Activated T-cell treated with anti-CD3 and anti-CD28 coated beads, Interleukin-2, amount 50 U/mL, for 48 hours (primary cell): ENCODE measurements at regions not wholly inside any gene's neighbourhood (a gene's known extent, or its start where the extent isn't known, plus 50 kb on each side); places are given as distances from the start of the nearest gene placed in this dataset.

Experiments used
- DNase-seq, 2 experiments: peaks; one replicate each; pipeline ENCODE4 v3.0.0-alpha.2; 2020

- DNase-seq: no peak
Observed at GRCh38 chr11:127926721-127927120, 660.6 kb downstream of the ETS1 start.

GRCh38 chr11:127925475-127925874 lies 661.9 kb downstream of the ETS1 start:
- DNase-seq: no peak

GRCh38 chr11:127919206-127920000 lies 668.0 kb downstream of the ETS1 start:
- no peak for DNase-seq

GRCh38 chr11:127902382-127902781 lies 685.0 kb downstream of the ETS1 start:
- DNase-seq: no peak

- no peak for DNase-seq
Observed at GRCh38 chr11:127898422-127899365, 688.7 kb downstream of the ETS1 start.

GRCh38 chr11:127895776-127896175 lies 691.6 kb downstream of the ETS1 start:
- DNase-seq: no peak

GRCh38 chr11:127894316-127894715 lies 693.0 kb downstream of the ETS1 start:
- no peak for DNase-seq

GRCh38 chr11:127890030-127890615 lies 697.2 kb downstream of the ETS1 start:
- no peak for DNase-seq

GRCh38 chr11:127888386-127888785 lies 699.0 kb downstream of the ETS1 start:
- no peak for DNase-seq

GRCh38 chr11:127875131-127875530 lies 712.2 kb downstream of the ETS1 start:
- DNase-seq: no peak

- DNase-seq: no peak
Observed at GRCh38 chr11:127873478-127873877, 713.9 kb downstream of the ETS1 start.

- DNase-seq: no peak
Observed at GRCh38 chr11:127866109-127866508, 721.2 kb downstream of the ETS1 start.

- DNase-seq: no peak
Observed at GRCh38 chr11:127864861-127865260, 722.5 kb downstream of the ETS1 start.

- DNase-seq: no peak
Observed at GRCh38 chr11:127862406-127862805, 725.0 kb downstream of the ETS1 start.

- no peak for DNase-seq
Observed at GRCh38 chr11:127859941-127860354, 727.4 kb downstream of the ETS1 start.

GRCh38 chr11:127844876-127845275 lies 742.5 kb downstream of the ETS1 start:
- DNase-seq: no peak

- DNase-seq: peak; percentile 77 to 79
Observed at GRCh38 chr11:127843483-127844396, 743.6 kb downstream of the ETS1 start.

GRCh38 chr11:127825183-127825582 lies 762.2 kb downstream of the ETS1 start:
- no peak for DNase-seq

GRCh38 chr11:127818625-127819024 lies 768.7 kb downstream of the ETS1 start:
- DNase-seq: no peak

- DNase-seq: no peak
Observed at GRCh38 chr11:127816962-127817361, 770.4 kb downstream of the ETS1 start.

- no peak for DNase-seq
Observed at GRCh38 chr11:127815331-127815730, 772.0 kb downstream of the ETS1 start.

- DNase-seq: no peak
Observed at GRCh38 chr11:127806501-127806900, 780.9 kb downstream of the ETS1 start.
